LoVo (cell line): ENCODE measurements at regions not wholly inside any gene's neighbourhood (a gene's known extent, or its start where the extent isn't known, plus 50 kb on each side); places are given as distances from the start of the nearest gene placed in this dataset.

ENCODE experiments used
- DNase-seq: peaks from one replicate; pipeline ENCODE4 v3.0.0-alpha.2; 2016; ENCODE audit warnings: low spot score

DNA sequence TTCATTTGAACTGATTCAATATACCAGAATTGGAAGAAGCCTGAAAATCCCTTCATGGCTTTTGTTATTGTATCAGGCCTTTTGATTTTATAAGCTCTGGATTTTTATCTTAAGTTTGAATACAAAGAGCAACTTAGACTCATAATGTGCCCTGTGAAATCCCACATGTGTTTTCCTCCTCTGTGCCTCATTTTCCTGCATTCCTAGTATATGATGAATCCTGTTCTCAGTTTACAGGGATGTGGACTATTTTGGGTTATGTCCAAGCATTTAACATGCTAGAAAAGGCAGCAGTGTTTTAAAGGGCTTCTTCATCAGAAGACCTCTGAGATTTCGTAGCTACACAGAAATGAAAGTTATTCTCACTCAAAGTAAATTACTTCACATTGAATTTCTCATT lies 455.0 kb downstream of the RFPL4B start:
- peak; percentile 20 for DNase-seq

DNA sequence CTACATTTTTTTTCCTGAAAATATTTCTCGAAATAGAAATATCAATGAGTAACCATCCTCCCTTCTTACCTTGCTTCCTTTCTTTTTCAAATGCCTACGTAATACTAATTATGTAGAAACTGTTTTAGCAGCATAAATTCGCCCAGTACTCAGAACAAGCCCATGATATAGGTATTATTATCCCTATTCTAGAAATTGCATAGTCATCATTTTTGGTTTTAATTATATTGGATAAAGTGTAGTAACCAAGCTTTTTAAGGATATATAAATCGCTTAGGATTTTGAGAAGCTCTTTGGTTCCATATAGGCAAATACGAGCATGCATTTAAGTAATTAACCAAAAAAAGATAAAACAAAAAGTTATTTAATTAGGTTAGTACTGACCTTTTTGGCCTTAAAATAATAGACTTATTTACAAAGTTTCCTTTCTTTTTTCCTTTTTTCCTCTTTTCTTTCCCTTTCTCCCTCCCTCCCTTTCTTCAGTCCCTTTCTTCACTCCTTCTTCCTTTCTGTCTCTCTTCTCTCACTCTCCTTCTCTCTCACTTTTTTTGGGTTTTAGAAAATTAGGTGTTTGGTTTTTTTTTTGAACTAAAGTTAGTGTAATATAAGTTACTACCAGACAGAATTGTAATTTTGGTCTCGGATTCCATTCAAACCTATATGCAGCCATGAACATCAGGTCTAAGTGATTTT lies 457.7 kb downstream of the RFPL4B start:
- no peak for DNase-seq

DNA sequence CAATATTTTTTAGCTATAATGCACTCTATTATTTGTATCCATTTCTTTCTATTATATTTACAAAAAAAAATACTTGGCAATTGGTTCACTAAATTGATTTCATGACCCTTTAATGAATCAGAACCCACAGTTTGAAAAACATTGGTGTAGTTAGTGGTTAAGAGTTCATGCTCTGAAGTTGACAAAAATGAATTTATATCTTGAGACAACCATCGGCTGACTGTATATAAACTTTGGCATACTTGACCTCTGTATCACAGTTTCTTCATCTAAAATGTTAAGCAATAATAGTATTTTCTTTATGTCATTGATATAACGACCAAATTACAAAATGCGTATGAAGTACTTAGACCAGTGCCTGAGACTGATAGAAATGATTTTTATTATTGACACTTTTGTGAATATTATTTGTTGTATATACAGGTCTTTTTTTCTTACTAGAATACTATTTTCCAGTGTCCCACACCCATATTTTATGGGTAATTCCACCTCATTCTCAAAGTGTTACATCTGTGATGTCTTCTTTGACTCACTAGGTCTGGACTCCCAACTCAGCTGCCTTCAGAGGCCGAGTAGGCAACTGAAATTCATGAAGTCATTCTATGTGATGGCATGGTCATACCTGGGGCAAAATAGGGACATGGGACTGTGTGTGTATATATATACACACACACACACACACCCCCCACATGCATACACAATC lies 459.2 kb downstream of the RFPL4B start:
- DNase-seq, result no peak

DNA sequence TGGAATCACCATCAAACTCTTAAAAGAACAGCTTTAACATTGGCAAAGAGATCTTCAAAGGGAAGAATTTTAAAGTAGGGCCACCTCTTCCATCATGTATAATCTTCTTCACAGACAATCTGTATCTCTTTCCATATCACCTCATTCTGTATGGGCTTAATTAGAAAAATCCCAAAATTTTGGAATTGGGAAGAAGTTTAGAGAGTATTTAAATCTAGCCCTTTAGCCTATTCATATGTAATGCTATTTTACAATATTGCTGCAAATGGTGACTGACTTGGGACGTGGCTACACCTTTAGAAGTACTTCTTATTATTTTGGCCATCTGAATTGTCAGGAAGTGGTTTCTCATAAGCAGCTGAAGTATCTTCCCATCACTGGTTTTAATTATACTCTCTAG lies 474.3 kb downstream of the RFPL4B start:
- no peak for DNase-seq

DNA sequence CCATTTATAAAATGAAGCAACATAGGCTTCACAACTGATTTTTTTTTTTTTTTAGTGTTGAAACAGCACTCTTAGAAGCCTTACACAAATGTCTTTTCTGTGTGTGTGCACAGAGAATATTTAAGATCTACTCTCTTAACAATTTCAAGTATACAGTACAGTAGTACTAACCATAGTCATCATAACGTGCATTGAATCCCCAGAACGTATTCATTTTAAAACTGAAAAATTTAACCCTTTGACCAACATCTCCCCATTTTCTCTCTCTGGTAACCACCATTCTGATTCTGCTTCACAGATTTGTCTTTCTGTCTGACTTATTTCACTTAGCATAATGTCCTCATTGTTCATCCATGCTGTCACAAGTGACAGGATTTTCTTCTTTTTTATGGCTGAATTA lies 475.6 kb downstream of the RFPL4B start:
- no peak for DNase-seq

DNA sequence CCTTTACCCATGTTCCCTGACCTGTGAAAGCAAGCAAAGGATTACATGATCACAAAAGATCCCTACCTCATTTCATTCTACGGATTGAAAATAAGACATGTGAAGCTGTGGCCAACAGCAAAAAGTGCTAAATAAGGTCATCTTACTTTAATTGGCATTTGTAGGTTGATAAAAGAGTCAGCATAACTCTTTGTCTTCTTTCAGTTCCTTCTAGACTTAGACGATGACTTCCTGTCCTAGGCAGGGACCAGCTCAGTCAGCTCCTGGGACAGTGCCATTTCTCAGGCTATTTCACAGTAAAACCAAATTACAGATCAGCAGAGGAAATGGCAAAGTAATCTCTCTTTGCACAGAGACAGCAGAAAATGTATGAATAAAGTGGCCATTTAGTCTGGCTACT lies 480.7 kb downstream of the RFPL4B start:
- no peak for DNase-seq

DNA sequence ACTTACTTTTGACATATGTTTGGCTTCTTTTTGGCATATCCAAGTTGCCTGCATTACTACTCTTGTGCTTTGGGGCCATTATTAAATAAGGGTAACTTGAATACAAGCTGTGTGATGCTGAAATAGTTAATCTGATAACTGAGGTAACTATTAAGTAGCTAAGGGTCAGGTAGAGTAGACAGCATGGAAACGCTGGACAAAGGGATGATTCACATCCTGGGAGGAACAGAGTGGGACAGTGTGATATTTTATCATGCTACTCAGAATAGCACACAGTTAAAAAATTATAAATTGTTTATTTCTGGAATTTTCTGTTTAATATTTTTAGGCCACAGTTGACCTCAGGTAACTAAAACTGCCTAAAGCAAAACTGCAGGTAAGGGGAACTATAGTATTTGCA lies 483.9 kb downstream of the RFPL4B start:
- no peak for DNase-seq

DNA sequence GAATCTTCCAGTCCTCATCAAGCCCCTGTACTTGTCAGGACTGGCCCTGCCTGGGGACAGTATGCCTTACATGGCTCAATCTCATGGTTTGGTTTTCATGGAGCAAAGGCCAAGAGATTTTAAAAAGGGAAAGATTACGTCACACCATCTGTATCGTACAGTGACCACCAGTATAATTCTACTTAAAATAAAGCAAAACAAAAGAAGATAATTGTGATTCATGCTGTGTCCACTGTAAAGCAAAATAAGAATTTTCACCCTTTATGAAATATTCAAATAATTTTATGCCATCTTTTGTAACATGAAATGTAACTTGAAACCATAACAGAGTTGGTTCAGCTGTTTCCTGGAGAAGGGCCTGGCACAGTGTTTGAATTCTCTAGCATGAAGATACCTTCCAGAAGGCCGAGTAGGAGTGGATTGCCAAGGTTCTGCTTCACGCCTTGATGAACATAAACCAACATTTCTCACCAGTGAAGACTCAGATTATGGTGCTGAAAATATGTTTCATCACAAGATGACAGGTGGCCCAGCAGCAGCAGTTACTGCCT lies 486.5 kb downstream of the RFPL4B start:
- DNase-seq, result no peak

DNA sequence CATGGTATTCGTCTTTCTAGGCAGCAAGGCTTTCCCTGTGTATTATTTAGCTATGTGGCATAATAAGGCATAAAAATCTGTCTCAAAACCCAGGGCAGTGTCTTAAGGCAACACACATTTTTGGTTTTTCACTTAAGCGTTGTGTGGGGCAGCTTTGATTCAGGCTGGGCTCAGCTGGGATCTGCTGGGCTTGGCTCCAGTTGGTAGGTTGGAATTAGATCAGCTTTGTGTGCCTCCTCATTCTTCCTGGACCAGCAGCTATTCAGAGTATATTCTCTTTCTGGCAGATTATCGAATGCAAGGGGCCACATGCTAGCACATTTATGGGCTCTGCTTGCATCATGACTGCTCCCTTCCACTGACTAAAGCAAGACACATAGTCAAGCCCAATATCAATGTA lies 487.9 kb downstream of the RFPL4B start:
- DNase-seq, result no peak

DNA sequence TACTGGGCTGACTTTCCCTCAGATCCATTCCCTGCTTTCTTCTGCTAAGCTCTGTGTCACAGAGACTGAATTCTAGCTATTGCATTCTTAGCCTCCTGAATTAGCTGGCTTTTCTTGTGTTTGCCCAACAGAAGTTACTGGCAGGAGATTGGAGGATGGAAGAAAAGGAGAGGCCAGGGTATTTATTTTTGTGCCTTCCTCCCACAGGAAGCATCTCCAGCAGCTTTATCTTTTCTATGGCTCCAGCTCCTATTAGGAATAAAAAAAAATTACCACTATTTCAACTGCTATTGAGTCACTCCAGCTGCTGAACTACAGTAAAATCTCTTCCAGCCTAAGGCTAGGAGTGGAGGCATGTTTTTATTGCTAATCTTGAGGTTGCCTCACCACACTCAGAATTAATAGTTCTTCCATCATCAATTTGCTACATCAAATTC lies 492.4 kb downstream of the RFPL4B start:
- DNase-seq, result no peak

DNA sequence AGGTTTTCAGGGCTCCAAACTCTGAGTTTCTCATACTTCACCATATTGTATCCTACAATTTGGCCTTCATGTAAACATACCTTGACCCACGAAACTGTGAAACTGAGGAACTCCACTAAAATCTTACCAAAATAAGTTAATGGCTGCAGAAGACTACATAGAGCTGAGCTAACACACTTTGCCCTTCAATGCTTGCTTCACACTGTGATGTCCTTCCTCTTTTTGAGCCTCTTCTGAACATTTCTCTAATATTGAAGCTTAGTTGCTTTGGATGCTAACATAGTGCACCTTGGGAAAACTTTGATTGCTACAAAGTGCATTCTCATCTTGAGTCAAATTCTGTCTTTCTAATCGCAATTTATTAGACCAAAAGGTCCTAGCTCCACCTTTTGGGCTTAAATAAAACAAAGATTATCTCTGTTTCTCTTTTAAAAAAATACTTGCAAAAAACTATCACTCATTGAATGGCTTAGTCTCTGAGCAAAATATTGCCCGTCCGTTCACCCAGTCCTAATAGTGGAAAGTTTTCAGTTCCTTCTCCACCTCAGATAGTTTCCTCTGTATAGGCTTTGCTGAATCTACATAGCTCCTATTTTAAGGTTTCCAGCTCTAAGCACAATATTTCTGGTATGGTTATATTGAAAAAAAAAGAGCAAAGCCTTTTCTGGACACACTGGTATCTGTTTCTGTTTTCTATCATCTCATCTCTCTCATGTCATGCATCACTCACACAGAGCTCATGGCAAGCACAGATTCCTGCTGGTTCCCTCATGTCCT lies 494.6 kb downstream of the RFPL4B start:
- DNase-seq, result no peak

DNA sequence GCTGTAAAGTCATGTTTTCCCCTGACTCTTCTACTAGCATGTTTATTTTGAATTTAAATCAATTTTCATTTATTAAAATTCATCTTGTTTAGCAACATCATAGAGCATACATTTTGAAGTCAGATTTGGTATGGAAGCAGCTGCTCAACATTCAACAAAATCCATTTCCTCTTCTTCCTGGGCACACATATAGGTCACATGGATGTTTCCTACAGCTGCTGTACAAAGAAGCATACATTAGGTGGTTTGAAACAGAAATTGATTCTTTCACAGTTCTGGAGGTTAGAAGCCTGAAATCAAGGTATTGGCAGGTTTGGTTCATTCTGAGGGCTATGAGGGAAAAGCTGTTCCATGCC lies 495.2 kb downstream of the RFPL4B start:
- DNase-seq, result no peak

DNA sequence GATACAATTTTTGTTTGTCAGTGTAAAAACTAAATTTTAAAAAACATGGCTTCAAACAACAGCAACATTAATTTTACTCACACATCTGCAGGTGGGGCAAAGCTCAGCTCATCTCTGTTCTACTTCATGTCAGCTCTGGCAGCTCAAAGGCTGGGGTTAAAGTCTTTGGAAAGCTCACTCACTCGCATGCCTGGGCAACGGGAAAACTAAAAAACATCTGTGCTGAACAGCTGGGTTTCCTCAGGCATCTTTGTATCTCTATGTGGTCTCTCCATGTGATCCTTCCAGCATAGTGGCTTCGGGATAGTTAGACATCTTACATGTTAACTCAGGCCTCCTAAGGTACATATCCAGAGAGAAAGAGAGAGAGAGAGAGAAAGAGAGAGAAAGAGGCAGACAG lies 499.6 kb downstream of the RFPL4B start:
- DNase-seq, result no peak

DNA sequence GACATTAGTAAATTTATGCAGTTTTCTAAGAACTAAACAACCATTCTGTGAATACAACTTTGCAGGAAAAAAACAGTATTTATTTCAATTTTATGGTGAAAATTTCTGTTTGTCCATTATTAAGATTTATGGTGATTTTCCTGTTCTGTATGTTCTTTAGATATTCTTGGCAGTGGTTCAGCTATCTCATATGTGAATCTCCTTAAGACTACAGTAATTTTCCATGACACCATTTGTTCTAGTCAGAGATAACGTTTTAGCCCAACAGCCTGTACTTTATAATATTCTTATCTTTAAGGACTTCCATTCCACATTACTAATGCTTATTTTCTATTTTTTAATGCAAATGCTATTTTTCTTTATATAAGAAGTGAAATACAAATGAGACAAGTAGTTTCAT lies 504.0 kb downstream of the RFPL4B start:
- no peak for DNase-seq

DNA sequence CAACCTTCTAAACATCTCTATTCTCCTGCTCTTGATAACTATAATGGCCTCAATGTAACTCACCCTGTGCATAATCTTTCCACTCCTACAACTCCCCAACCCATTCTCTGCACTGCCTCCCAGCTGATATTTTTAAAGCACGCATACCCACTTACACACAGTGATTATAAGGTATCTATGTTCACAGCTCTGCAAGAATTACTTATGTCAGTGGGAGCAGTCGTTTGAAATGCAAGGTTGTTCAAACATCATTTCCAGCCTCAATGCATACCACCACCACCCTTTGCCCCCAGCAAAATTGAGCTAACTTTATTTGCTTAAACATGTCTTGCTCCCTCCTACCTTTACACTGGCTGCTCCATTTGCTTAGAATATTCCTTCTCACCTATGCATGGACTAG lies 506.0 kb downstream of the RFPL4B start:
- DNase-seq, result no peak

DNA sequence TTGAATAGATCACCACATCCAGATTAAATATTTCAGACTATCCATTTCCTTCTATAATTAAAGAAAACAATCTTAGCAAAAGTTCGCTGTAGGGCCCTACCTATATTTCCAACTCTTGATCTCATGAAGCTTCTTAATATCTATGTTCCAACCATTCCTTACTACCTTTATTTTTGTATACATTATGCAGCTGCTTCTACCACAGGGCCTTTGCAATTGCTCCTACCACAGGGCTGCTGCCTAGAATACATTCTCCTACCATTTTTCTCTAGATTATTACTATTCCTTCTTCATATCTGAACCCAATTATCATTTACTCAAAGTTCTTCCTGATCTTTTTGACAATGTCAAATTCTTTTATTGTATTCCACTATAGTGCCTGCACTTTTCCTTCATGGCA lies 516.6 kb downstream of the RFPL4B start:
- no peak for DNase-seq

DNA sequence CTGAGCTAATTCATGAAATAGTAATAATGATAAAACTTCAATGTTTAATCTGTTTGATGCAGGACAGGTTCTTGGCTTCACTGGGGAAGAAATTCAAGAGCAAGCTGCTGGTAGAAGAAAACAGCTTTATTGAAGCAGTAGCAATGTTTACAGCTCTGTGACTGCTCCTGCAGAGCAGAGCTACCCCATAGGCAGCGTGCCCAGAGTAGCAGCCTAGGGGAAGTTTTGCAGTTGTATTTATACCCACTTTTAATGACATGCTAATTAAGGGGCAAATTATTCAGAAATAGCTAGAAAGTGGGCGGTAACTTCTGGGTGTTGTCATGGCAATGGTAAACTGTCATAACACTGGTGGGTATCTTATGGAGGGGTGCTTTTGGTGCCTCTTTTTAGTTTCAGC lies 518.0 kb downstream of the RFPL4B start:
- no peak for DNase-seq

DNA sequence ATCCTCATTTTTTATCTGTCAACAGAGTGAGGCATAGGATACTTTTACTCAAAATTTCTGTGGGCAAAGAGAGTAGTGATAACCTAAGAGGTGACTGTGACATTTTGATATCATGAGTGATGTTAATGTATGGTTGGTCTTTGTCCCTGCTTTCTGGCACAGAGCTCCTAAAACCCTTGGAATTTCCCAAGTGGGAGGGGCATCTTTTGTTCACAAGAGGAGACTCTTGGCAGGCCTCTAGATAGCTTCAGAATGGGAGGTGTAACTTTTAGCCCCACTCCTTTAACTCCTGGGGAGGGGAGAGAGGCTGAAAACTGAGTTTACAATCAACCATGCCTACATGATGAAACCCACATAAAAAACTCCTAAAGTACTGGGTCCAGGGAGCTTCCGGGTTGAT lies 527.8 kb downstream of the RFPL4B start:
- DNase-seq, result no peak

DNA sequence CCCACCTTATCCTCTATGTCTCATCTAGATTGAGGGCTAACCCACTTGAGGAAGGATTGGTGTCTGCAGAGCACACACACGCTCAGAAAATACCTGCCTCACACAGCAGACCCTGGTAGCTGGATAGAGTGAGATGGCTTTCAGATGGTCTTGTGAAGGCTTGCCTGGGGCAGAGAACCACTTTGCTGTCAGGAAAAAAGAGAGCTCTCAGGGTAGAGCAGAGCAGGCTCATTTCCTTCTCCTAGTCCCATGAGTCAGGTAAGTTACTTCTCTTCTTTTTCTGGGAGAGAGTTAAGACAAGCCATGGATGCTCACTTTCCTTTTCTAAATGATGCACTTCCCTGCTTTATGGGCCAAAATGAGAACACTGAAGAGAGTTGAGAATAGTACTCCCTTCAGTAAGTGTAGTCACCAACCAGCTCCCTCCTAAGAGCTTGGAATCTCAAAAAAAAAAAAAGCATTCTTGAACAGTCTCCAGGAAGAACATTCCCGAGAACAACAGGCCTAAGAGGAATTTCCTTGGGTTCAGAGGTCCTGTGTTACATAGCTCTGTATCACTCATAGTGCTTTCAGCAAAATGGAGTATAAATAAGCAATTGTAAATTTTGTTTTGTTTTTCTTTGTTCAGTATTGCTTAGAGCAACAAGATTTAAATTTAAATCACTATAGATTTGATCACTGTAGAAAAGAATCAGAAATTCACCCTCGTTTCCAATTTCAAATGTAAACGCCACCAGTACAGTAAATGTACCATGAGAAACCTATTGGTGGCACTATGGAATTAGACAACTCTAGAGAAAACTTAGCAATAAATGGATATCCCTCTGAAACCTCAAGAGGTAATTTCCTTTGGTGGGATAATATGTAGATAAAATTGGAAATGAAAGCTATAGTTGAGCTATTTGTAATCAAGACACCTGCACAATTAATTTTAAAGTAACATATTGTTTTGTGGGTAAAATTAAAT lies 530.3 kb downstream of the RFPL4B start:
- DNase-seq, result peak; percentile 26

DNA sequence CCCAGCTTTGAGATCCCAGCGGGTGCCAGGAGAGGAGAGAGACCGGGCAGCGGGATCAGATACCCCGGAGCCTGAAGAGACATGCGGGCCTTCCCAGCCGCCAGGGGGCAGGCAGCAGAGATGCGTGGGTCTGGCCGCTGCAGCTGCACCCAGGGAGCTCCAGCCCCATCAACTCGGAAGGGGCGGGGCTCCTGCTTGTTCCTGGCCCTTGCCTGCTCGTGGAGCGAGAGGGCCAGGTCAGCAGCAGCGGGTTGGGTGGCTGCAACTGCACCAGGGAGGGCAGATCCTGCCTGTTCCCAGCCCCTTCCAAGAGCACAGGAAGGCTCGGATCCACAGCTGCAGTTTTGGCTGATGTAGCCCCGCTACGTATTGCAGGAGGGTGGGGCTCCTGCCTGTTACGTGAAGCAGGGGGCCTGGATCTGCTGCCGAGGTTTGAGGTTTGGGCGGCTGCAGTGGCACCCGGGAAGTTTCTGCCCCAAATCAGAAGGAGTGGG lies 532.8 kb downstream of the RFPL4B start:
- no peak for DNase-seq

DNA sequence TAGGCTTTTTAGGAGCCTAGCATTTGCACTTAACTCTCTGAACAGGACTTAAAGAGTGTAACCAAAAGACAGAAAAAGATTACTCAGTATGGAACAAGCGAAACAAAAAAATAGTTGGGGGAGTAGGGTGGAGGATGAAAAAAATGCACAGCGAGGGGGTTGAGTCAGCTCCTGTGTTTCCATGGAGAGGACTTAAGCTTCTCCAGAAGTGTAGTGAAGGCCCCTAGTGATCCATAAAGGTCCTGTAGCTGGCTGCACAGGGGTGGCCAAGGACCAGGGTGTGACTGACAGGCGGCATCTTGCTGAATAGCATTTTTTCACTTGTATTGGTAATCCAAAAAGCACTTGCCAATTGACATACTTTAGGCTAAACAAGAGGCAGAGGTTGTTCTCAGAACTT lies 533.9 kb downstream of the RFPL4B start:
- DNase-seq, result no peak
